Activated naive CD8-positive, alpha-beta T cell treated with anti-CD3 and anti-CD28 coated beads, Interleukin-2, amount 10 ng/mL, durations not matched to agents 7 days and 5 days (primary cell): ENCODE measurements at regions not wholly inside any gene's neighbourhood (a gene's known extent, or its start where the extent isn't known, plus 50 kb on each side); places are given as distances from the start of the nearest gene placed in this dataset.

Source experiments
- ATAC-seq: fragments of 150-1000 bp; cut with Tn5 transposase; one replicate; pipeline ENCODE4 v1.10.0; 2021; ENCODE audit warnings: low read depth, moderate library complexity
- POLR2A ChIA-PET: fragments of 350-600 bp; sonication (Branson Sonifier 250); formaldehyde crosslinking; loops from one replicate; lab custom pipeline; 2021; ENCODE audit warnings: antibody characterized with exemption; lab: Charles Lee
- DNase-seq: peaks from one replicate; pipeline ENCODE4 v3.0.0; 2021
- H3K27ac Mint-ChIP-seq: one replicate; pipeline ENCODE4 v1.8.0; 2022; ENCODE audit warnings: mild to moderate bottlenecking, mixed read lengths
- H3K27me3 Mint-ChIP-seq: one replicate; pipeline ENCODE4 v1.8.0; 2022; ENCODE audit warnings: mild to moderate bottlenecking, moderate library complexity, mixed read lengths
- H3K36me3 Mint-ChIP-seq: one replicate; pipeline ENCODE4 v1.8.0; 2021; ENCODE audit warnings: mild to moderate bottlenecking, mixed read lengths
- H3K4me1 Mint-ChIP-seq: one replicate; pipeline ENCODE4 v1.8.0; 2021; ENCODE audit warnings: mixed read lengths
- H3K4me3 Mint-ChIP-seq: one replicate; pipeline ENCODE4 v1.8.0; 2022; ENCODE audit warnings: mild to moderate bottlenecking, moderate library complexity, mixed read lengths
- H3K9me3 Mint-ChIP-seq: one replicate; pipeline ENCODE4 v1.8.0; 2021; ENCODE audit warnings: mixed read lengths

GRCh38 chr3:135622656-135623055 is 342.9 kb upstream of the PPP2R3A start:
- H3K27ac Mint-ChIP-seq = no peak overlapping the region
- no peak for DNase-seq
- H3K36me3 Mint-ChIP-seq = no peaks in the 10 kb centered on the region
- no peaks in the 10 kb centered on the region for H3K27me3 Mint-ChIP-seq
- ATAC-seq = no peak
- H3K4me1 Mint-ChIP-seq = no peaks in the 10 kb centered on the region
- H3K4me3 Mint-ChIP-seq = no peak overlapping the region
- no peaks in the 10 kb centered on the region for H3K9me3 Mint-ChIP-seq
- POLR2A ChIA-PET = no interaction called here

GRCh38 chr3:135623558-135623957 is 342.0 kb upstream of the PPP2R3A start:
- POLR2A ChIA-PET = no interaction called here
- Mint-ChIP-seq H3K9me3 (no peaks in the 10 kb centered on the region), H3K36me3 (no peaks in the 10 kb centered on the region), H3K4me3 (no peak overlapping the region), H3K27me3 (no peaks in the 10 kb centered on the region), H3K4me1 (no peaks in the 10 kb centered on the region), H3K27ac (no peak overlapping the region)
- DNase-seq = no peak
- no peak for ATAC-seq

- no peak for ATAC-seq
- no peak for DNase-seq
- no peak overlapping the region for H3K27ac Mint-ChIP-seq
- H3K36me3 Mint-ChIP-seq = no peaks in the 10 kb centered on the region
- H3K9me3 Mint-ChIP-seq = no peaks in the 10 kb centered on the region
- no peaks in the 10 kb centered on the region for H3K4me1 Mint-ChIP-seq
- no peak overlapping the region for H3K4me3 Mint-ChIP-seq
- no peaks in the 10 kb centered on the region for H3K27me3 Mint-ChIP-seq
- POLR2A ChIA-PET = no interaction called here
These were observed 338.5 kb upstream of the PPP2R3A start for GRCh38 chr3:135627057-135627456.

GRCh38 chr3:135629701-135630408 is 335.7 kb upstream of the PPP2R3A start:
- H3K36me3 Mint-ChIP-seq = no peaks in the 10 kb centered on the region
- ATAC-seq (no peak), DNase-seq (no peak)
- no peak overlapping the region for H3K4me3 Mint-ChIP-seq
- H3K27me3 Mint-ChIP-seq = no peaks in the 10 kb centered on the region
- no peaks in the 10 kb centered on the region for H3K4me1 Mint-ChIP-seq
- no peaks in the 10 kb centered on the region for H3K9me3 Mint-ChIP-seq
- POLR2A ChIA-PET = no interaction called here
- no peak overlapping the region for H3K27ac Mint-ChIP-seq

- no peaks in the 10 kb centered on the region for H3K36me3 Mint-ChIP-seq
- H3K9me3 Mint-ChIP-seq = no peaks in the 10 kb centered on the region
- H3K4me1 Mint-ChIP-seq = no peaks in the 10 kb centered on the region
- no peak overlapping the region for H3K4me3 Mint-ChIP-seq
- peaks cover 2% of the 10 kb centered on the region for H3K27me3 Mint-ChIP-seq
- no peak for DNase-seq
- no peak for ATAC-seq
- POLR2A ChIA-PET = no interaction called here
- no peak overlapping the region for H3K27ac Mint-ChIP-seq
These were observed 332.9 kb upstream of the PPP2R3A start for GRCh38 chr3:135632556-135633065.

GRCh38 chr3:135633078-135633477 is 332.4 kb upstream of the PPP2R3A start:
- Mint-ChIP-seq H3K27ac (no peak overlapping the region), H3K4me3 (no peak overlapping the region), H3K27me3 (peaks cover 2% of the 10 kb centered on the region), H3K4me1 (no peaks in the 10 kb centered on the region), H3K36me3 (no peaks in the 10 kb centered on the region), H3K9me3 (no peaks in the 10 kb centered on the region)
- POLR2A ChIA-PET = no interaction called here
- DNase-seq (no peak), ATAC-seq (no peak)

GRCh38 chr3:135636596-135636995 is 328.9 kb upstream of the PPP2R3A start:
- no peaks in the 10 kb centered on the region for H3K4me1 Mint-ChIP-seq
- no peak overlapping the region for H3K27ac Mint-ChIP-seq
- POLR2A ChIA-PET = no interaction called here
- H3K27me3 Mint-ChIP-seq = peaks cover 2% of the 10 kb centered on the region
- H3K4me3 Mint-ChIP-seq = no peak overlapping the region
- ATAC-seq (no peak), DNase-seq (no peak)
- H3K9me3 Mint-ChIP-seq = no peaks in the 10 kb centered on the region
- no peaks in the 10 kb centered on the region for H3K36me3 Mint-ChIP-seq

GRCh38 chr3:135637013-135637412 is 328.5 kb upstream of the PPP2R3A start:
- POLR2A ChIA-PET = no interaction called here
- no peak for DNase-seq
- no peak for ATAC-seq
- no peaks in the 10 kb centered on the region for H3K9me3 Mint-ChIP-seq
- H3K27me3 Mint-ChIP-seq = peaks cover 2% of the 10 kb centered on the region
- H3K36me3 Mint-ChIP-seq = no peaks in the 10 kb centered on the region
- no peak overlapping the region for H3K27ac Mint-ChIP-seq
- H3K4me3 Mint-ChIP-seq = no peak overlapping the region
- H3K4me1 Mint-ChIP-seq = no peaks in the 10 kb centered on the region

GRCh38 chr3:135641761-135642160 is 323.8 kb upstream of the PPP2R3A start:
- Mint-ChIP-seq H3K36me3 (no peaks in the 10 kb centered on the region), H3K4me3 (no peak overlapping the region), H3K4me1 (no peaks in the 10 kb centered on the region), H3K9me3 (no peaks in the 10 kb centered on the region), H3K27me3 (peaks cover 2% of the 10 kb centered on the region), H3K27ac (no peak overlapping the region)
- DNase-seq (no peak), ATAC-seq (no peak)
- POLR2A ChIA-PET = no interaction called here

- Mint-ChIP-seq H3K4me3 (no peak overlapping the region), H3K27ac (no peak overlapping the region), H3K36me3 (no peaks in the 10 kb centered on the region), H3K4me1 (no peaks in the 10 kb centered on the region), H3K9me3 (no peaks in the 10 kb centered on the region), H3K27me3 (no peaks in the 10 kb centered on the region)
- POLR2A ChIA-PET = no interaction called here
- ATAC-seq (no peak), DNase-seq (no peak)
These were observed 320.0 kb upstream of the PPP2R3A start for GRCh38 chr3:135645541-135645940.

- DNase-seq (no peak), ATAC-seq (no peak)
- H3K27me3 Mint-ChIP-seq = no peaks in the 10 kb centered on the region
- H3K4me3 Mint-ChIP-seq = no peak overlapping the region
- H3K9me3 Mint-ChIP-seq = no peaks in the 10 kb centered on the region
- no peaks in the 10 kb centered on the region for H3K4me1 Mint-ChIP-seq
- no peaks in the 10 kb centered on the region for H3K36me3 Mint-ChIP-seq
- H3K27ac Mint-ChIP-seq = no peak overlapping the region
- POLR2A ChIA-PET = no interaction called here
These were observed 318.7 kb upstream of the PPP2R3A start for GRCh38 chr3:135646873-135647272.

GRCh38 chr3:135649361-135649760 is 316.2 kb upstream of the PPP2R3A start:
- H3K4me3 Mint-ChIP-seq = no peak overlapping the region
- no peaks in the 10 kb centered on the region for H3K36me3 Mint-ChIP-seq
- H3K27me3 Mint-ChIP-seq = no peaks in the 10 kb centered on the region
- no peak overlapping the region for H3K27ac Mint-ChIP-seq
- DNase-seq = no peak
- H3K9me3 Mint-ChIP-seq = no peaks in the 10 kb centered on the region
- ATAC-seq = no peak
- POLR2A ChIA-PET = no interaction called here
- no peaks in the 10 kb centered on the region for H3K4me1 Mint-ChIP-seq

GRCh38 chr3:135650309-135650708 is 315.2 kb upstream of the PPP2R3A start:
- Mint-ChIP-seq H3K4me3 (no peak overlapping the region), H3K27me3 (no peaks in the 10 kb centered on the region), H3K36me3 (no peaks in the 10 kb centered on the region), H3K27ac (no peak overlapping the region), H3K9me3 (no peaks in the 10 kb centered on the region), H3K4me1 (no peaks in the 10 kb centered on the region)
- POLR2A ChIA-PET = no interaction called here
- ATAC-seq (no peak), DNase-seq (no peak)

GRCh38 chr3:135652388-135652787 is 313.1 kb upstream of the PPP2R3A start:
- DNase-seq = no peak
- H3K4me3 Mint-ChIP-seq = no peak overlapping the region
- H3K36me3 Mint-ChIP-seq = no peaks in the 10 kb centered on the region
- no peak overlapping the region for H3K27ac Mint-ChIP-seq
- H3K4me1 Mint-ChIP-seq = no peaks in the 10 kb centered on the region
- no peak for ATAC-seq
- H3K27me3 Mint-ChIP-seq = no peaks in the 10 kb centered on the region
- POLR2A ChIA-PET = no interaction called here
- no peaks in the 10 kb centered on the region for H3K9me3 Mint-ChIP-seq
